GM12878 (cell line): ENCODE measurements at regions not wholly inside any gene's neighbourhood (a gene's known extent, or its start where the extent isn't known, plus 50 kb on each side); places are given as distances from the start of the nearest gene placed in this dataset.

Experiments
- ATAC-seq: fragments of 200-7000 bp; cut with Tn5 transposase; 3 replicates; pipeline ENCODE4 v1.9.1; 2020; ENCODE audit warnings: mild to moderate bottlenecking, moderate library complexity
- BruUV-seq: library from RNA; stranded (reverse); fragments of 400-500 nt; replicated peaks from 2 replicates; lab custom pipeline; 2021; lab: Mats Ljungman, UMichigan
- CTCF ChIA-PET: fragments of 300-600 bp; sonication (Branson Sonifier 250); formaldehyde crosslinking; extraction: SDS; loops from one replicate; lab custom pipeline; 2021; ENCODE audit warnings: inconsistent platforms; lab: Yijun Ruan, JAX
- POLR2A ChIA-PET: fragments of 350-600 bp; formaldehyde crosslinking; extraction: SDS; loops from one replicate; lab custom pipeline; 2021; ENCODE audit warnings: inconsistent platforms; lab: Charles Lee
- RAD21 ChIA-PET: fragments of 300-600 bp; sonication (Branson Sonifier 250); formaldehyde crosslinking; loops from one replicate; lab custom pipeline; 2023; ENCODE audit warnings: antibody characterized with exemption; ENCODE audit not compliant: unreplicated experiment; lab: Charles Lee
- SMC1A ChIA-PET: fragments of 300-600 bp; sonication (Branson Sonifier 250); formaldehyde crosslinking; loops from one replicate; lab custom pipeline; 2023; ENCODE audit not compliant: unreplicated experiment, uncharacterized antibody; lab: Charles Lee
- DNase-seq: peaks from one replicate; pipeline ENCODE4 v3.0.0-alpha.2; 2011; ENCODE audit warnings: low read depth, low spot score
- FAIRE-seq: peaks from 3 replicates; lab custom pipeline; 2011; peaks lifted over from hg19 to GRCh38; lab: Jason Lieb, UNC
- H2AFZ ChIP-seq: 2 replicates; pipeline ENCODE4 v1.6.0; 2011; ENCODE audit warnings: low read depth, low read length, control low read depth; ENCODE audit not compliant: control insufficient read depth
- H3K27ac ChIP-seq: 2 replicates; pipeline ENCODE4 v1.5.1; 2011; ENCODE audit warnings: control low read depth; ENCODE audit not compliant: control insufficient read depth, insufficient read depth
- H3K27me3 ChIP-seq, 2 experiments: replicated peaks in 1 of 2; 2 replicates each; pipeline versions ENCODE4 v1.6.0 to v1.6.1; 2011; ENCODE audit warnings: low read length in 1 of 2; ENCODE audit not compliant: control insufficient read depth in 2 of 2, insufficient read depth in 2 of 2
- H3K36me3 ChIP-seq, 2 experiments: 2 replicates each; pipeline ENCODE4 v1.5.1; 2011; ENCODE audit warnings: low read length in 1 of 2; ENCODE audit not compliant: control insufficient read depth in 2 of 2, insufficient read depth in 2 of 2
- H3K4me1 ChIP-seq: 2 replicates; pipeline ENCODE4 v1.6.1; 2011; ENCODE audit warnings: mild to moderate bottlenecking, low read length, moderate library complexity, mixed read lengths; ENCODE audit not compliant: control insufficient read depth, insufficient read depth
- H3K4me2 ChIP-seq: 2 replicates; pipeline ENCODE4 v1.6.0; 2011; ENCODE audit warnings: control low read depth; ENCODE audit not compliant: control insufficient read depth, insufficient read depth
- H3K4me3 ChIP-seq: fragments of 200-600 bp; sonication (generic); 2 replicates; pipeline ENCODE4 v1.5.1; 2016
- H3K79me2 ChIP-seq: 2 replicates; pipeline ENCODE4 v1.6.0; 2011; ENCODE audit warnings: low read length; ENCODE audit not compliant: control insufficient read depth, insufficient read depth
- H3K9ac ChIP-seq: 2 replicates; pipeline ENCODE4 v1.8.0; 2011; ENCODE audit warnings: low read length, control low read depth, mixed read lengths; ENCODE audit not compliant: control insufficient read depth, insufficient read depth
- H3K9me3 ChIP-seq: replicated peaks from 3 replicates; pipeline ENCODE4 v1.5.1; 2011; ENCODE audit warnings: mild to moderate bottlenecking, low read length; ENCODE audit not compliant: control insufficient read depth, insufficient read depth
- H4K20me1 ChIP-seq: 2 replicates; pipeline ENCODE4 v1.6.0; 2011; ENCODE audit not compliant: control insufficient read depth, insufficient read depth
- BHLHE40 ChIP-seq, 2 experiments: fragments of 450-650 bp in 1 of 2; IDR thresholded peaks; 2 replicates each; pipeline ENCODE4 v1.6.1; 2011 to 2017; ENCODE audit warnings: low read depth in 2 of 2, borderline replicate concordance in 1 of 2, improper control_type of control experiment in 1 of 2, low read length in 1 of 2, mild to moderate bottlenecking in 1 of 2
- BMI1 ChIP-seq: fragments of 450-650 bp; IDR thresholded peaks from 2 replicates; pipeline ENCODE4 v1.6.1; 2016; ENCODE audit warnings: mild to moderate bottlenecking, moderate library complexity, borderline replicate concordance
- CBFB ChIP-seq: IDR thresholded peaks from 2 replicates; pipeline ENCODE4 v1.6.1; 2016; ENCODE audit warnings: antibody characterized with exemption, low read depth
- CHD1 ChIP-seq: IDR thresholded peaks from 2 replicates; pipeline ENCODE4 v1.6.1; 2012; ENCODE audit warnings: low read depth, low read length, improper control_type of control experiment
- ETV6 ChIP-seq, 2 experiments: fragments of 450-650 bp in 1 of 2; IDR thresholded peaks in 1 of 2; conservative IDR thresholded peaks in 1 of 2; 2 replicates each; pipeline ENCODE4 v1.6.1; 2014; ENCODE audit warnings: antibody characterized with exemption in 1 of 2, borderline replicate concordance in 1 of 2, low read depth in 1 of 2, mild to moderate bottlenecking in 1 of 2, moderate library complexity in 1 of 2
- FOXK2 ChIP-seq: fragments of 450-650 bp; IDR thresholded peaks from 2 replicates; pipeline ENCODE4 v1.6.1; 2017; ENCODE audit warnings: mild to moderate bottlenecking, moderate library complexity
- IRF5 ChIP-seq: fragments of 450-650 bp; IDR thresholded peaks from 2 replicates; pipeline ENCODE4 v1.6.1; 2017; ENCODE audit warnings: borderline replicate concordance
- NBN ChIP-seq: fragments of 450-650 bp; IDR thresholded peaks from 2 replicates; pipeline ENCODE4 v1.6.1; 2016
- NR2F1 ChIP-seq: fragments of 450-650 bp; conservative IDR thresholded peaks from 2 replicates; pipeline ENCODE4 v1.6.1; 2017; ENCODE audit warnings: mild to moderate bottlenecking
- RBBP5 ChIP-seq: fragments of 200-600 bp; sonication (generic); conservative IDR thresholded peaks from 2 replicates; pipeline ENCODE4 v1.6.1; 2016
- RCOR1 ChIP-seq: conservative IDR thresholded peaks from 2 replicates; pipeline ENCODE4 v1.6.1; 2012; ENCODE audit warnings: low read depth, low read length, improper control_type of control experiment
- RUNX3 ChIP-seq: IDR thresholded peaks from 2 replicates; pipeline ENCODE4 v1.6.1; 2012; ENCODE audit warnings: low read length, inconsistent platforms
- ZNF24 ChIP-seq: fragments of 450-650 bp; IDR thresholded peaks from 2 replicates; pipeline ENCODE4 v1.6.1; 2017; ENCODE audit warnings: antibody characterized with exemption, mild to moderate bottlenecking
- ZNF274 ChIP-seq: IDR thresholded peaks from one replicate; pipeline ENCODE4 v1.8.0; 2011; ENCODE audit not compliant: insufficient read length, insufficient read depth
- WGBS: methylation state at CpG from one replicate; pipeline ENCODE4 v1.1.6; 2016; ENCODE audit warnings: low lambda C conversion rate; ENCODE audit not compliant: insufficient replicate concordance, insufficient coverage; ENCODE audit errors: missing lambda C conversion rate; 5-methylcytosine and 5-hydroxymethylcytosine counted together
- in situ Hi-C: fragments of 300-500 bp; cut with MboI; formaldehyde crosslinking; loops from 9 replicates; pipeline ENCODE4 v1.14.3; 2018; ENCODE audit warnings: mixed read lengths
- intact Hi-C: fragments of 100-400 bp; cut with micrococcal nuclease; formaldehyde crosslinking; loops from one replicate; pipeline ENCODE4 v1.14.2; 2022; ENCODE audit not compliant: unreplicated experiment
- TF ChIP-seq, protein P1 (sequence below): IDR thresholded peaks from 2 replicates; pipeline ENCODE4 v1.6.1; 2012; ENCODE audit warnings: mild to moderate bottlenecking, low read depth, low read length
- TF ChIP-seq, protein P2 (sequence below): fragments of 150-350 bp; IDR thresholded peaks from 2 replicates; pipeline ENCODE4 v1.6.1; 2014; ENCODE audit warnings: mild to moderate bottlenecking, low read depth, low read length

- DNase-seq (no peak), ATAC-seq (no peak), FAIRE-seq (no peak)
- Histone ChIP-seq H3K9ac (no peak overlapping the region), H3K36me3 (no peaks in the 10 kb centered on the region), H4K20me1 (no peaks in the 10 kb centered on the region), H3K4me1 (no peaks in the 10 kb centered on the region), H3K4me2 (no peak overlapping the region), H3K27ac (no peak overlapping the region), H2AFZ (no peak overlapping the region), H3K79me2 (no peaks in the 10 kb centered on the region), H3K27me3 (no peaks in the 10 kb centered on the region), H3K9me3 (no peaks in the 10 kb centered on the region), H3K4me3 (no peak overlapping the region)
- ChIA-PET RAD21 (interaction anchor here (1.2 to 2.3 kb wide), 5 partner anchors 9 to 1048 kb away, joined by 3 to 12 read pairs (median 5); no protein-coding TSS in a partner anchor), POLR2A (no interaction called here), SMC1A (interaction anchor here (0.6 to 5.1 kb wide), 4 partner anchors 268 to 1048 kb away, joined by 3 to 45 read pairs (median 8); no protein-coding TSS in a partner anchor), CTCF (interaction anchor here (1.0 to 15.3 kb wide), 12 partner anchors 11 to 1048 kb away, joined by 3 to 386 read pairs (median 8); no protein-coding TSS in a partner anchor)
- TF ChIP-seq ZNF24 (no peak), RBBP5 (no peak), CBFB (no peak), ZNF274 (no peak), NR2F1 (no peak), RUNX3 (no peak), ETV6 (conservative IDR thresholded peaks at IDR 0.05 in 1 of 2, IDR thresholded peaks at IDR 0.05 in 1 of 2; ENCODE audit: borderline replicate concordance in 1 of 2, low read depth in 1 of 2) (no peak), BHLHE40 (IDR thresholded peaks at IDR 0.05; ENCODE audit: borderline replicate concordance in 1 of 2, low read depth in 2 of 2, low read length in 1 of 2) (no peak), BMI1 (no peak), IRF5 (no peak), FOXK2 (no peak), CHD1 (no peak), NBN (no peak), RCOR1 (no peak)
- TF ChIP-seq, protein P1, sequence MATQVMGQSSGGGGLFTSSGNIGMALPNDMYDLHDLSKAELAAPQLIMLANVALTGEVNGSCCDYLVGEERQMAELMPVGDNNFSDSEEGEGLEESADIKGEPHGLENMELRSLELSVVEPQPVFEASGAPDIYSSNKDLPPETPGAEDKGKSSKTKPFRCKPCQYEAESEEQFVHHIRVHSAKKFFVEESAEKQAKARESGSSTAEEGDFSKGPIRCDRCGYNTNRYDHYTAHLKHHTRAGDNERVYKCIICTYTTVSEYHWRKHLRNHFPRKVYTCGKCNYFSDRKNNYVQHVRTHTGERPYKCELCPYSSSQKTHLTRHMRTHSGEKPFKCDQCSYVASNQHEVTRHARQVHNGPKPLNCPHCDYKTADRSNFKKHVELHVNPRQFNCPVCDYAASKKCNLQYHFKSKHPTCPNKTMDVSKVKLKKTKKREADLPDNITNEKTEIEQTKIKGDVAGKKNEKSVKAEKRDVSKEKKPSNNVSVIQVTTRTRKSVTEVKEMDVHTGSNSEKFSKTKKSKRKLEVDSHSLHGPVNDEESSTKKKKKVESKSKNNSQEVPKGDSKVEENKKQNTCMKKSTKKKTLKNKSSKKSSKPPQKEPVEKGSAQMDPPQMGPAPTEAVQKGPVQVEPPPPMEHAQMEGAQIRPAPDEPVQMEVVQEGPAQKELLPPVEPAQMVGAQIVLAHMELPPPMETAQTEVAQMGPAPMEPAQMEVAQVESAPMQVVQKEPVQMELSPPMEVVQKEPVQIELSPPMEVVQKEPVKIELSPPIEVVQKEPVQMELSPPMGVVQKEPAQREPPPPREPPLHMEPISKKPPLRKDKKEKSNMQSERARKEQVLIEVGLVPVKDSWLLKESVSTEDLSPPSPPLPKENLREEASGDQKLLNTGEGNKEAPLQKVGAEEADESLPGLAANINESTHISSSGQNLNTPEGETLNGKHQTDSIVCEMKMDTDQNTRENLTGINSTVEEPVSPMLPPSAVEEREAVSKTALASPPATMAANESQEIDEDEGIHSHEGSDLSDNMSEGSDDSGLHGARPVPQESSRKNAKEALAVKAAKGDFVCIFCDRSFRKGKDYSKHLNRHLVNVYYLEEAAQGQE: no peak
- TF ChIP-seq, protein P2, sequence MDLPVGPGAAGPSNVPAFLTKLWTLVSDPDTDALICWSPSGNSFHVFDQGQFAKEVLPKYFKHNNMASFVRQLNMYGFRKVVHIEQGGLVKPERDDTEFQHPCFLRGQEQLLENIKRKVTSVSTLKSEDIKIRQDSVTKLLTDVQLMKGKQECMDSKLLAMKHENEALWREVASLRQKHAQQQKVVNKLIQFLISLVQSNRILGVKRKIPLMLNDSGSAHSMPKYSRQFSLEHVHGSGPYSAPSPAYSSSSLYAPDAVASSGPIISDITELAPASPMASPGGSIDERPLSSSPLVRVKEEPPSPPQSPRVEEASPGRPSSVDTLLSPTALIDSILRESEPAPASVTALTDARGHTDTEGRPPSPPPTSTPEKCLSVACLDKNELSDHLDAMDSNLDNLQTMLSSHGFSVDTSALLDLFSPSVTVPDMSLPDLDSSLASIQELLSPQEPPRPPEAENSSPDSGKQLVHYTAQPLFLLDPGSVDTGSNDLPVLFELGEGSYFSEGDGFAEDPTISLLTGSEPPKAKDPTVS: no peak
- WGBS: 80% methylated on average over 4 of the region's 4 CpGs
- BruUV-seq: no TSS peak
- in situ Hi-C loops (loop anchor here (5.0 kb wide), 1 partner anchor 874 kb away; the partner anchor contains the start of gene THBS1), intact Hi-C loops (loop anchor here (10.0 kb wide), 2 partner anchors 146 to 1046 kb away; no protein-coding TSS in a partner anchor)
Measured at GRCh38 chr15:38708672-38709180, 144.1 kb upstream of the RASGRP1 start.
